Heart left ventricle (tissue), 13 donors: ENCODE measurements at regions not wholly inside any gene's neighbourhood (a gene's known extent, or its start where the extent isn't known, plus 50 kb on each side); places are given as distances from the start of the nearest gene placed in this dataset.

ENCODE experiments used
- CTCF ChIP-seq, 12 donors: fragments of 200-600 bp; sonication (generic) in 4 of 12; IDR thresholded peaks; one replicate each; pipeline versions ENCODE4 v1.5.0 to v1.8.0; 2018 to 2022; ENCODE audit warnings: antibody characterized with exemption in 12 of 12, mild to moderate bottlenecking in 5 of 12
- POLR2A ChIP-seq, 2 donors: fragments of 450-650 bp; IDR thresholded peaks; one replicate each; pipeline ENCODE4 v1.6.1; 2017; ENCODE audit warnings: antibody characterized with exemption in 2 of 2, mild to moderate bottlenecking in 2 of 2, moderate library complexity in 2 of 2
- donor health status: ischemic (EF 13 %, LVEDD 7.1; RV severe dilation, severe dysfunction).
- donor health status: DM: no; HTN: yes; CAD: no.
- donor health status: DM: no; HTN: no; CAD: no.
- donor health status: ischemic (EF 25% LVEDD 6.9; RV normal size, moderate dysfunction).
- donor health status: ischemic (EF 25% LVEDD 5.7; RV mildly dilated, moderate dysfunction).
- donor health status: ischemic (EF 35%, LVEDD 5.7; RV mildly dilated, moderate dysfunction).
- donor health status: nonischemic (EF 11% LVEDD 7.7; RV severe dilation, severe dysfunction).
- donor health status: DM: yes; HTN: yes; CAD: no.
- donor health status: PGD.
- donor health status: ischemic (EF 29% LVEDD 5.4; RV normal size, mild dysfunction).
- donor health status: nonischemic (EF 23%, LVEDD 6.1; RV moderate dilation, normal function).

GRCh38 chr3:16693820-16694219, 88.6 kb upstream of the DAZL start:
- no peak for TF ChIP-seq CTCF (IDR thresholded peaks at IDR 0.05)
- no peak for TF ChIP-seq POLR2A (IDR thresholded peaks at IDR 0.05)
